ENCODE measurements at regions not wholly inside any gene's neighbourhood (a gene's known extent, or its start where the extent isn't known, plus 50 kb on each side); places are given as distances from the start of the nearest gene placed in this dataset.

DNA sequence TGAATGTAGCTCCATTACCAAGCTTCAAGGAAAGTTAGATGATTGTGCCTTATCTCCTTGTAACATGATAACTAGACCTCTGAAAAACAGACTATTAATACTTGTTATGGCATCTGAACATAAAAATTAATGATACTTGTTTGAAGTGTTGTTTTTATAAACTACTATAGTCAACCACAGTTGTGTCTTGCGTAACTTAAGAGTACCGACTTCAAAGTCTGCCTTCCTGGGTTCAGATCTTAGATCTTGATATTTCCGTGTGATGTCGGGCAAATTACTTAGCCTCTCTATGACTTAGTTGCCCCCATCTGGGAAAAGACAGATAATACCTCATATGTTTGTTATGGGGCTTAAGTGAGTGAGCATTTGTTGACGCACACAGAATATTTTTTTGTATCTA, 906.5 kb downstream of the JRKL start:
- TF ChIP-seq, protein P1, sequence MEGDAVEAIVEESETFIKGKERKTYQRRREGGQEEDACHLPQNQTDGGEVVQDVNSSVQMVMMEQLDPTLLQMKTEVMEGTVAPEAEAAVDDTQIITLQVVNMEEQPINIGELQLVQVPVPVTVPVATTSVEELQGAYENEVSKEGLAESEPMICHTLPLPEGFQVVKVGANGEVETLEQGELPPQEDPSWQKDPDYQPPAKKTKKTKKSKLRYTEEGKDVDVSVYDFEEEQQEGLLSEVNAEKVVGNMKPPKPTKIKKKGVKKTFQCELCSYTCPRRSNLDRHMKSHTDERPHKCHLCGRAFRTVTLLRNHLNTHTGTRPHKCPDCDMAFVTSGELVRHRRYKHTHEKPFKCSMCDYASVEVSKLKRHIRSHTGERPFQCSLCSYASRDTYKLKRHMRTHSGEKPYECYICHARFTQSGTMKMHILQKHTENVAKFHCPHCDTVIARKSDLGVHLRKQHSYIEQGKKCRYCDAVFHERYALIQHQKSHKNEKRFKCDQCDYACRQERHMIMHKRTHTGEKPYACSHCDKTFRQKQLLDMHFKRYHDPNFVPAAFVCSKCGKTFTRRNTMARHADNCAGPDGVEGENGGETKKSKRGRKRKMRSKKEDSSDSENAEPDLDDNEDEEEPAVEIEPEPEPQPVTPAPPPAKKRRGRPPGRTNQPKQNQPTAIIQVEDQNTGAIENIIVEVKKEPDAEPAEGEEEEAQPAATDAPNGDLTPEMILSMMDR (IDR thresholded peaks at IDR 0.05) = no peak
- TF ChIP-seq SIN3A (IDR thresholded peaks at IDR 0.05; ENCODE audit: borderline replicate concordance, low read depth, low read length) (no peak), TAF1 (IDR thresholded peaks at IDR 0.05; ENCODE audit: borderline replicate concordance, low read depth, low read length) (no peak), ELF1 (IDR thresholded peaks at IDR 0.05) (no peak), EZH2phosphoT487 (IDR thresholded peaks at IDR 0.05; ENCODE audit: borderline replicate concordance, low read depth) (no peak)
- TF ChIP-seq, protein P2, sequence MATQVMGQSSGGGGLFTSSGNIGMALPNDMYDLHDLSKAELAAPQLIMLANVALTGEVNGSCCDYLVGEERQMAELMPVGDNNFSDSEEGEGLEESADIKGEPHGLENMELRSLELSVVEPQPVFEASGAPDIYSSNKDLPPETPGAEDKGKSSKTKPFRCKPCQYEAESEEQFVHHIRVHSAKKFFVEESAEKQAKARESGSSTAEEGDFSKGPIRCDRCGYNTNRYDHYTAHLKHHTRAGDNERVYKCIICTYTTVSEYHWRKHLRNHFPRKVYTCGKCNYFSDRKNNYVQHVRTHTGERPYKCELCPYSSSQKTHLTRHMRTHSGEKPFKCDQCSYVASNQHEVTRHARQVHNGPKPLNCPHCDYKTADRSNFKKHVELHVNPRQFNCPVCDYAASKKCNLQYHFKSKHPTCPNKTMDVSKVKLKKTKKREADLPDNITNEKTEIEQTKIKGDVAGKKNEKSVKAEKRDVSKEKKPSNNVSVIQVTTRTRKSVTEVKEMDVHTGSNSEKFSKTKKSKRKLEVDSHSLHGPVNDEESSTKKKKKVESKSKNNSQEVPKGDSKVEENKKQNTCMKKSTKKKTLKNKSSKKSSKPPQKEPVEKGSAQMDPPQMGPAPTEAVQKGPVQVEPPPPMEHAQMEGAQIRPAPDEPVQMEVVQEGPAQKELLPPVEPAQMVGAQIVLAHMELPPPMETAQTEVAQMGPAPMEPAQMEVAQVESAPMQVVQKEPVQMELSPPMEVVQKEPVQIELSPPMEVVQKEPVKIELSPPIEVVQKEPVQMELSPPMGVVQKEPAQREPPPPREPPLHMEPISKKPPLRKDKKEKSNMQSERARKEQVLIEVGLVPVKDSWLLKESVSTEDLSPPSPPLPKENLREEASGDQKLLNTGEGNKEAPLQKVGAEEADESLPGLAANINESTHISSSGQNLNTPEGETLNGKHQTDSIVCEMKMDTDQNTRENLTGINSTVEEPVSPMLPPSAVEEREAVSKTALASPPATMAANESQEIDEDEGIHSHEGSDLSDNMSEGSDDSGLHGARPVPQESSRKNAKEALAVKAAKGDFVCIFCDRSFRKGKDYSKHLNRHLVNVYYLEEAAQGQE (IDR thresholded peaks at IDR 0.05; ENCODE audit: low read depth, low read length) = no peak
- TF ChIP-seq, protein P3, sequence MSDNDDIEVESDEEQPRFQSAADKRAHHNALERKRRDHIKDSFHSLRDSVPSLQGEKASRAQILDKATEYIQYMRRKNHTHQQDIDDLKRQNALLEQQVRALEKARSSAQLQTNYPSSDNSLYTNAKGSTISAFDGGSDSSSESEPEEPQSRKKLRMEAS (IDR thresholded peaks at IDR 0.05; ENCODE audit: low read depth) = no peak
- TF ChIP-seq, protein P4, sequence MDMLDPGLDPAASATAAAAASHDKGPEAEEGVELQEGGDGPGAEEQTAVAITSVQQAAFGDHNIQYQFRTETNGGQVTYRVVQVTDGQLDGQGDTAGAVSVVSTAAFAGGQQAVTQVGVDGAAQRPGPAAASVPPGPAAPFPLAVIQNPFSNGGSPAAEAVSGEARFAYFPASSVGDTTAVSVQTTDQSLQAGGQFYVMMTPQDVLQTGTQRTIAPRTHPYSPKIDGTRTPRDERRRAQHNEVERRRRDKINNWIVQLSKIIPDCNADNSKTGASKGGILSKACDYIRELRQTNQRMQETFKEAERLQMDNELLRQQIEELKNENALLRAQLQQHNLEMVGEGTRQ (IDR thresholded peaks at IDR 0.05; ENCODE audit: borderline replicate concordance, low read depth, low read length) = no peak

All from SK-N-SH (cell line).